ENCODE measurements at regions not wholly inside any gene's neighbourhood (a gene's known extent, or its start where the extent isn't known, plus 50 kb on each side); places are given as distances from the start of the nearest gene placed in this dataset.
"Not testable (repeated sequence)": the region's sequence is repeated elsewhere in the genome, so short reads cannot be mapped to it uniquely, and the experiment has no call there.

GRCh38 chr5:177664737-177665136 lies 64.8 kb downstream of the B4GALT7 start:
- H3K27me3 ChIP-seq (ENCODE audit: control insufficient read depth, extremely low read depth, insufficient read depth, low read length); DNase-seq (ENCODE audit: low read depth, low spot score); H3K79me2 ChIP-seq (ENCODE audit: control insufficient read depth, insufficient read depth, low read length); H3K4me3 ChIP-seq (ENCODE audit: control insufficient read depth in 2 of 3, extremely low read depth in 1 of 3, insufficient read depth in 2 of 3, low read depth in 1 of 3, low read length in 3 of 3); H3K9me3 ChIP-seq (ENCODE audit: control insufficient read depth, low read depth, low read length); H3K4me2 ChIP-seq (ENCODE audit: control insufficient read depth, extremely low read depth, insufficient read depth, low read depth, low read length); FAIRE-seq; dilution Hi-C loops (cut with MboI; ENCODE audit: extremely low pct_ligation_motif_present, low sequenced_read_pairs); H3K4me1 ChIP-seq (ENCODE audit: control insufficient read depth, extremely low read depth, insufficient read depth, low read length); H3K36me3 ChIP-seq (ENCODE audit: control insufficient read depth in 2 of 2, extremely low read depth in 1 of 2, insufficient read depth in 2 of 2, low read length in 2 of 2); H3K9ac ChIP-seq (ENCODE audit: control insufficient read depth, extremely low read depth, insufficient read depth, low read length); H2AFZ ChIP-seq (ENCODE audit: control insufficient read depth, low read length); H4K20me1 ChIP-seq (ENCODE audit: control insufficient read depth, extremely low read depth, insufficient read depth, low read length); H3K27ac ChIP-seq (ENCODE audit: control insufficient read depth, insufficient read depth, low read length); H3K9me1 ChIP-seq (ENCODE audit: control insufficient read depth, extremely low read depth, insufficient read depth, low read length): not testable (repeated sequence)

GRCh38 chr5:177665172-177665571 lies 65.2 kb downstream of the B4GALT7 start:
- H3K4me3 ChIP-seq (ENCODE audit: control insufficient read depth in 2 of 3, extremely low read depth in 1 of 3, insufficient read depth in 2 of 3, low read depth in 1 of 3, low read length in 3 of 3); FAIRE-seq; H3K9me1 ChIP-seq (ENCODE audit: control insufficient read depth, extremely low read depth, insufficient read depth, low read length); H3K9me3 ChIP-seq (ENCODE audit: control insufficient read depth, low read depth, low read length); DNase-seq (ENCODE audit: low read depth, low spot score); H3K36me3 ChIP-seq (ENCODE audit: control insufficient read depth in 2 of 2, extremely low read depth in 1 of 2, insufficient read depth in 2 of 2, low read length in 2 of 2); H3K4me2 ChIP-seq (ENCODE audit: control insufficient read depth, extremely low read depth, insufficient read depth, low read depth, low read length); H4K20me1 ChIP-seq (ENCODE audit: control insufficient read depth, extremely low read depth, insufficient read depth, low read length); H2AFZ ChIP-seq (ENCODE audit: control insufficient read depth, low read length); H3K79me2 ChIP-seq (ENCODE audit: control insufficient read depth, insufficient read depth, low read length); H3K9ac ChIP-seq (ENCODE audit: control insufficient read depth, extremely low read depth, insufficient read depth, low read length); H3K27me3 ChIP-seq (ENCODE audit: control insufficient read depth, extremely low read depth, insufficient read depth, low read length); H3K4me1 ChIP-seq (ENCODE audit: control insufficient read depth, extremely low read depth, insufficient read depth, low read length); H3K27ac ChIP-seq (ENCODE audit: control insufficient read depth, insufficient read depth, low read length); dilution Hi-C loops (cut with MboI; ENCODE audit: extremely low pct_ligation_motif_present, low sequenced_read_pairs): not testable (repeated sequence)

GRCh38 chr5:177665960-177666359 lies 66.0 kb downstream of the B4GALT7 start:
- H3K27me3 ChIP-seq (ENCODE audit: control insufficient read depth, extremely low read depth, insufficient read depth, low read length); H3K9me1 ChIP-seq (ENCODE audit: control insufficient read depth, extremely low read depth, insufficient read depth, low read length); H3K4me2 ChIP-seq (ENCODE audit: control insufficient read depth, extremely low read depth, insufficient read depth, low read depth, low read length); H3K9ac ChIP-seq (ENCODE audit: control insufficient read depth, extremely low read depth, insufficient read depth, low read length); H3K27ac ChIP-seq (ENCODE audit: control insufficient read depth, insufficient read depth, low read length); H4K20me1 ChIP-seq (ENCODE audit: control insufficient read depth, extremely low read depth, insufficient read depth, low read length); DNase-seq (ENCODE audit: low read depth, low spot score); dilution Hi-C loops (cut with MboI; ENCODE audit: extremely low pct_ligation_motif_present, low sequenced_read_pairs); H3K36me3 ChIP-seq (ENCODE audit: control insufficient read depth in 2 of 2, extremely low read depth in 1 of 2, insufficient read depth in 2 of 2, low read length in 2 of 2); H3K9me3 ChIP-seq (ENCODE audit: control insufficient read depth, low read depth, low read length); H2AFZ ChIP-seq (ENCODE audit: control insufficient read depth, low read length); H3K4me1 ChIP-seq (ENCODE audit: control insufficient read depth, extremely low read depth, insufficient read depth, low read length); H3K4me3 ChIP-seq (ENCODE audit: control insufficient read depth in 2 of 3, extremely low read depth in 1 of 3, insufficient read depth in 2 of 3, low read depth in 1 of 3, low read length in 3 of 3); H3K79me2 ChIP-seq (ENCODE audit: control insufficient read depth, insufficient read depth, low read length): not testable (repeated sequence)
- peak; percentile 56 for FAIRE-seq

GRCh38 chr5:177671035-177671754 lies 71.3 kb downstream of the B4GALT7 start:
- H3K4me3 ChIP-seq (ENCODE audit: control insufficient read depth in 2 of 3, extremely low read depth in 1 of 3, insufficient read depth in 2 of 3, low read depth in 1 of 3, low read length in 3 of 3); H3K36me3 ChIP-seq (ENCODE audit: control insufficient read depth in 2 of 2, extremely low read depth in 1 of 2, insufficient read depth in 2 of 2, low read length in 2 of 2); H3K9me3 ChIP-seq (ENCODE audit: control insufficient read depth, low read depth, low read length); H3K27me3 ChIP-seq (ENCODE audit: control insufficient read depth, extremely low read depth, insufficient read depth, low read length); H3K9ac ChIP-seq (ENCODE audit: control insufficient read depth, extremely low read depth, insufficient read depth, low read length); H3K27ac ChIP-seq (ENCODE audit: control insufficient read depth, insufficient read depth, low read length); H3K79me2 ChIP-seq (ENCODE audit: control insufficient read depth, insufficient read depth, low read length); H3K9me1 ChIP-seq (ENCODE audit: control insufficient read depth, extremely low read depth, insufficient read depth, low read length); dilution Hi-C loops (cut with MboI; ENCODE audit: extremely low pct_ligation_motif_present, low sequenced_read_pairs); H2AFZ ChIP-seq (ENCODE audit: control insufficient read depth, low read length); H3K4me2 ChIP-seq (ENCODE audit: control insufficient read depth, extremely low read depth, insufficient read depth, low read depth, low read length); DNase-seq (ENCODE audit: low read depth, low spot score); H4K20me1 ChIP-seq (ENCODE audit: control insufficient read depth, extremely low read depth, insufficient read depth, low read length); H3K4me1 ChIP-seq (ENCODE audit: control insufficient read depth, extremely low read depth, insufficient read depth, low read length): not testable (repeated sequence)
- FAIRE-seq = peak; percentile 52

- H3K79me2 ChIP-seq (ENCODE audit: control insufficient read depth, insufficient read depth, low read length); H2AFZ ChIP-seq (ENCODE audit: control insufficient read depth, low read length); H3K27me3 ChIP-seq (ENCODE audit: control insufficient read depth, extremely low read depth, insufficient read depth, low read length); H3K27ac ChIP-seq (ENCODE audit: control insufficient read depth, insufficient read depth, low read length); H3K4me1 ChIP-seq (ENCODE audit: control insufficient read depth, extremely low read depth, insufficient read depth, low read length); H4K20me1 ChIP-seq (ENCODE audit: control insufficient read depth, extremely low read depth, insufficient read depth, low read length); dilution Hi-C loops (cut with MboI; ENCODE audit: extremely low pct_ligation_motif_present, low sequenced_read_pairs); H3K36me3 ChIP-seq (ENCODE audit: control insufficient read depth in 2 of 2, extremely low read depth in 1 of 2, insufficient read depth in 2 of 2, low read length in 2 of 2); H3K9me1 ChIP-seq (ENCODE audit: control insufficient read depth, extremely low read depth, insufficient read depth, low read length); H3K9me3 ChIP-seq (ENCODE audit: control insufficient read depth, low read depth, low read length); H3K4me2 ChIP-seq (ENCODE audit: control insufficient read depth, extremely low read depth, insufficient read depth, low read depth, low read length); FAIRE-seq; DNase-seq (ENCODE audit: low read depth, low spot score); H3K9ac ChIP-seq (ENCODE audit: control insufficient read depth, extremely low read depth, insufficient read depth, low read length): not testable (repeated sequence)
- peak overlapping the region in 1 of 3 experiments; percentile 38 for H3K4me3 ChIP-seq (ENCODE audit: control insufficient read depth in 2 of 3, extremely low read depth in 1 of 3, insufficient read depth in 2 of 3, low read depth in 1 of 3, low read length in 3 of 3)
Measured at GRCh38 chr5:177671755-177672690, 72.1 kb downstream of the B4GALT7 start.

Data from keratinocyte (primary cell).